Neural cell (in vitro differentiated cells): ENCODE measurements at regions not wholly inside any gene's neighbourhood (a gene's known extent, or its start where the extent isn't known, plus 50 kb on each side); places are given as distances from the start of the nearest gene placed in this dataset.
"Not testable (repeated sequence)": the region's sequence is repeated elsewhere in the genome, so short reads cannot be mapped to it uniquely, and the experiment has no call there.

Experiments used
- EP300 ChIP-seq: fragments of 450-650 bp; conservative IDR thresholded peaks from 2 replicates; pipeline ENCODE4 v1.6.1; 2014; ENCODE audit warnings: antibody characterized with exemption, mild to moderate bottlenecking, moderate library complexity; ENCODE audit not compliant: poor library complexity, severe bottlenecking
- POLR2AphosphoS5 ChIP-seq: IDR thresholded peaks from 2 replicates; pipeline ENCODE4 v1.6.1; 2012
- TAF1 ChIP-seq: IDR thresholded peaks from 2 replicates; pipeline ENCODE4 v1.6.1; 2012; ENCODE audit warnings: low read depth
- TF ChIP-seq, protein P1 (sequence below): fragments of 450-650 bp; IDR thresholded peaks from 2 replicates; pipeline ENCODE4 v1.5.1; 2014; ENCODE audit warnings: antibody characterized with exemption, mild to moderate bottlenecking, moderate library complexity; ENCODE audit not compliant: poor library complexity, severe bottlenecking

- TF ChIP-seq, protein P1, sequence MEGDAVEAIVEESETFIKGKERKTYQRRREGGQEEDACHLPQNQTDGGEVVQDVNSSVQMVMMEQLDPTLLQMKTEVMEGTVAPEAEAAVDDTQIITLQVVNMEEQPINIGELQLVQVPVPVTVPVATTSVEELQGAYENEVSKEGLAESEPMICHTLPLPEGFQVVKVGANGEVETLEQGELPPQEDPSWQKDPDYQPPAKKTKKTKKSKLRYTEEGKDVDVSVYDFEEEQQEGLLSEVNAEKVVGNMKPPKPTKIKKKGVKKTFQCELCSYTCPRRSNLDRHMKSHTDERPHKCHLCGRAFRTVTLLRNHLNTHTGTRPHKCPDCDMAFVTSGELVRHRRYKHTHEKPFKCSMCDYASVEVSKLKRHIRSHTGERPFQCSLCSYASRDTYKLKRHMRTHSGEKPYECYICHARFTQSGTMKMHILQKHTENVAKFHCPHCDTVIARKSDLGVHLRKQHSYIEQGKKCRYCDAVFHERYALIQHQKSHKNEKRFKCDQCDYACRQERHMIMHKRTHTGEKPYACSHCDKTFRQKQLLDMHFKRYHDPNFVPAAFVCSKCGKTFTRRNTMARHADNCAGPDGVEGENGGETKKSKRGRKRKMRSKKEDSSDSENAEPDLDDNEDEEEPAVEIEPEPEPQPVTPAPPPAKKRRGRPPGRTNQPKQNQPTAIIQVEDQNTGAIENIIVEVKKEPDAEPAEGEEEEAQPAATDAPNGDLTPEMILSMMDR = not testable (repeated sequence)
- TF ChIP-seq EP300, TAF1, POLR2AphosphoS5: not testable (repeated sequence)
Observed at GRCh38 chr2:131722256-131722655, 194.6 kb downstream of the CCDC74A start.
